Smooth muscle cell (in vitro differentiated cells): ENCODE measurements at regions not wholly inside any gene's neighbourhood (a gene's known extent, or its start where the extent isn't known, plus 50 kb on each side); places are given as distances from the start of the nearest gene placed in this dataset.

ENCODE experiments used
- DNase-seq: peaks from one replicate; lab custom pipeline; 2025; ENCODE audit not compliant: unreplicated experiment; lab: John Stamatoyannopoulos, UW
- H2AFZ ChIP-seq: fragments of 200-600 bp; sonication (generic); 2 replicates; pipeline ENCODE4 v1.6.0; 2016; ENCODE audit warnings: antibody characterized with exemption, low read depth, mild to moderate bottlenecking
- H3F3A ChIP-seq: fragments of 200-600 bp; sonication (generic); 2 replicates; pipeline ENCODE4 v1.6.0; 2017; ENCODE audit warnings: antibody characterized with exemption, low read depth
- H3K27ac ChIP-seq: fragments of 200-600 bp; sonication (generic); 2 replicates; pipeline ENCODE4 v1.5.1; 2016; ENCODE audit warnings: low read depth, mild to moderate bottlenecking
- H3K27me3 ChIP-seq: fragments of 200-600 bp; sonication (generic); 2 replicates; pipeline ENCODE4 v1.6.1; 2016; ENCODE audit warnings: low read depth, mild to moderate bottlenecking
- H3K36me3 ChIP-seq: fragments of 200-600 bp; sonication (generic); 2 replicates; pipeline ENCODE4 v1.5.1; 2016; ENCODE audit warnings: low read depth
- H3K4me1 ChIP-seq: fragments of 200-600 bp; sonication (generic); 2 replicates; pipeline ENCODE4 v1.5.1; 2016; ENCODE audit warnings: low read depth
- H3K4me2 ChIP-seq: fragments of 200-600 bp; sonication (generic); 2 replicates; pipeline ENCODE4 v1.6.0; 2016; ENCODE audit warnings: mild to moderate bottlenecking
- H3K4me3 ChIP-seq: fragments of 200-600 bp; sonication (generic); 2 replicates; pipeline ENCODE4 v1.5.1; 2016; ENCODE audit warnings: mild to moderate bottlenecking
- H3K79me2 ChIP-seq: fragments of 200-600 bp; sonication (generic); 2 replicates; pipeline ENCODE4 v1.6.0; 2016; ENCODE audit warnings: low read depth, mild to moderate bottlenecking
- H3K9ac ChIP-seq: fragments of 200-600 bp; sonication (generic); 2 replicates; pipeline ENCODE4 v1.6.0; 2016; ENCODE audit warnings: low read depth
- H3K9me3 ChIP-seq: fragments of 200-600 bp; sonication (generic); replicated peaks from 2 replicates; pipeline ENCODE4 v1.5.1; 2016; ENCODE audit warnings: low read depth
- H4K20me1 ChIP-seq: fragments of 200-600 bp; sonication (generic); 2 replicates; pipeline ENCODE4 v1.6.0; 2016; ENCODE audit warnings: low read depth
- CTCF ChIP-seq: fragments of 200-600 bp; sonication (generic); IDR thresholded peaks from 2 replicates; pipeline ENCODE4 v1.5.1; 2017; ENCODE audit warnings: borderline replicate concordance, mild to moderate bottlenecking, antibody characterized with exemption; ENCODE audit not compliant: insufficient read depth, poor library complexity, severe bottlenecking
- WGBS: methylation state at CpG from one replicate; pipeline ENCODE4 v1.1.7; 2016; ENCODE audit warnings: low lambda C conversion rate; 5-methylcytosine and 5-hydroxymethylcytosine counted together

- no peaks in the 10 kb centered on the region for H3K79me2 ChIP-seq
- H3K27ac ChIP-seq = peak overlapping the region; percentile 78
- H3K4me1 ChIP-seq = no peaks in the 10 kb centered on the region
- H3K9ac ChIP-seq = peak overlapping the region; percentile 50
- no peak overlapping the region for H3K4me2 ChIP-seq
- no peak for TF ChIP-seq CTCF
- no peak overlapping the region for H3K4me3 ChIP-seq
- H3K36me3 ChIP-seq = no peaks in the 10 kb centered on the region
- H2AFZ ChIP-seq = no peak overlapping the region
- no peaks in the 10 kb centered on the region for H4K20me1 ChIP-seq
- no peak for DNase-seq
- no peaks in the 10 kb centered on the region for H3K9me3 ChIP-seq
- H3K27me3 ChIP-seq = no peaks in the 10 kb centered on the region
- H3F3A ChIP-seq = no peaks in the 10 kb centered on the region
- WGBS = 81% methylated on average over 3 of the region's 3 CpGs
Observed at GRCh38 chr13:39840201-39840600, 184.7 kb downstream of the COG6 start.

GRCh38 chr13:39847336-39847735, 191.9 kb downstream of the COG6 start:
- Histone ChIP-seq H3K9me3 (no peaks in the 10 kb centered on the region), H3K4me2 (no peak overlapping the region), H3K27me3 (no peaks in the 10 kb centered on the region), H3K79me2 (no peaks in the 10 kb centered on the region), H4K20me1 (no peaks in the 10 kb centered on the region), H2AFZ (no peak overlapping the region), H3K4me3 (no peak overlapping the region), H3K36me3 (no peaks in the 10 kb centered on the region), H3K27ac (no peak overlapping the region), H3F3A (no peaks in the 10 kb centered on the region), H3K9ac (no peak overlapping the region), H3K4me1 (no peaks in the 10 kb centered on the region)
- WGBS = 75% methylated on average over 3 of the region's 3 CpGs
- no peak for DNase-seq
- TF ChIP-seq CTCF = no peak

DNA sequence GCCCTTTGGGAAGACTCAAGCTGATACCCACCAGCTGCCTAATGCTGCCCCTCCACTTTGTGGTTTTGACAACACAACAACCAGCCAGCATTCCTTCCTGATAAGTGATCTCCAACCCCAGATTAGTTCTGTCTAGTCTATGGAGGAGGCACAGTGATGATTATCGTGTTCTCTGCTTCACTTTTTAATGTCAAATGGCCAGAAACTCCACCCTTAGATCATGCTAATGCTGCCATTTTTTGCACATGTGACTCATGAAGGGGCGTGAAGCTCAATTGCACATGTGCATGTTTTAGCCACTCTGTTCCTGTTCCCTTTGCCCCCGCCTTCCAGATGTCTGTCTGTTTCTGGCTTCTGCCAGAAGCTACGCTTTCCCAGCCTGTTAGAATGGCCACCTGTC, 199.8 kb downstream of the COG6 start:
- H3K4me1 ChIP-seq = peaks cover 6% of the 10 kb centered on the region
- H3F3A ChIP-seq = no peaks in the 10 kb centered on the region
- no peak overlapping the region for H2AFZ ChIP-seq
- H3K4me2 ChIP-seq = peak overlapping the region; percentile 1
- H3K9me3 ChIP-seq = no peaks in the 10 kb centered on the region
- DNase-seq = no peak
- H3K9ac ChIP-seq = no peak overlapping the region
- H3K27ac ChIP-seq = peak overlapping the region; percentile 67
- H3K27me3 ChIP-seq = no peaks in the 10 kb centered on the region
- WGBS = 54% methylated on average over 4 of the region's 4 CpGs
- no peak for TF ChIP-seq CTCF
- H3K4me3 ChIP-seq = no peak overlapping the region
- H4K20me1 ChIP-seq = no peaks in the 10 kb centered on the region
- no peaks in the 10 kb centered on the region for H3K79me2 ChIP-seq
- H3K36me3 ChIP-seq = no peaks in the 10 kb centered on the region

GRCh38 chr13:39856714-39857113, 201.3 kb downstream of the COG6 start:
- no peak for DNase-seq
- no peaks in the 10 kb centered on the region for H3F3A ChIP-seq
- H3K79me2 ChIP-seq = no peaks in the 10 kb centered on the region
- no peaks in the 10 kb centered on the region for H3K27me3 ChIP-seq
- no peak overlapping the region for H3K9ac ChIP-seq
- no peak overlapping the region for H2AFZ ChIP-seq
- H3K27ac ChIP-seq = no peak overlapping the region
- H3K36me3 ChIP-seq = no peaks in the 10 kb centered on the region
- 96% methylated on average over 8 of the region's 8 CpGs for WGBS
- no peaks in the 10 kb centered on the region for H3K9me3 ChIP-seq
- no peak for TF ChIP-seq CTCF
- no peak overlapping the region for H3K4me2 ChIP-seq
- H4K20me1 ChIP-seq = no peaks in the 10 kb centered on the region
- no peak overlapping the region for H3K4me3 ChIP-seq
- peaks cover 6% of the 10 kb centered on the region for H3K4me1 ChIP-seq
